A549 (cell line): ENCODE measurements at regions not wholly inside any gene's neighbourhood (a gene's known extent, or its start where the extent isn't known, plus 50 kb on each side); places are given as distances from the start of the nearest gene placed in this dataset.

Source experiments
- ATAC-seq, 2 experiments: fragments of 200-7000 bp in 1 of 2; fragments of >200 bp in 1 of 2; cut with Nextera tagmentation in 1 of 2; cut with Tn5 transposase in 1 of 2; 3 replicates each; pipeline versions ENCODE4 v1.8.0 to v1.9.1; 2018 to 2020; ENCODE audit warnings: mild to moderate bottlenecking in 1 of 2, moderate library complexity in 1 of 2
- CTCF ChIA-PET: fragments of 300-600 bp; sonication (Branson Sonifier 250); formaldehyde crosslinking; extraction: SDS; loops from one replicate; lab custom pipeline; 2021; ENCODE audit warnings: antibody characterized with exemption, inconsistent platforms; lab: Yijun Ruan, JAX
- POLR2A ChIA-PET: fragments of 350-600 bp; formaldehyde crosslinking; extraction: SDS; loops from one replicate; lab custom pipeline; 2021; ENCODE audit warnings: antibody characterized with exemption, inconsistent platforms; lab: Yijun Ruan, JAX
- DNase-seq, 2 experiments: peaks; one replicate each; pipeline versions ENCODE4 v3.0.0 to v3.0.0-alpha.2; 2011 to 2016; ENCODE audit warnings: low read depth in 1 of 2, low spot score in 1 of 2
- FAIRE-seq: peaks from 2 replicates; lab custom pipeline; 2011; peaks lifted over from hg19 to GRCh38; lab: Jason Lieb, UNC
- H3K27ac ChIP-seq, 2 experiments: fragments of >200 bp; sonication (Bioruptor Twin); formaldehyde crosslinking; 3 replicates each; pipeline ENCODE4 v1.5.1; 2016 to 2017
- H3K4me1 ChIP-seq: fragments of >200 bp; sonication (Bioruptor Twin); formaldehyde crosslinking; 3 replicates; pipeline ENCODE4 v1.6.1; 2016
- H3K4me2 ChIP-seq: fragments of >200 bp; sonication (Bioruptor Twin); formaldehyde crosslinking; 3 replicates; pipeline ENCODE4 v1.6.1; 2016
- H3K4me3 ChIP-seq: fragments of >200 bp; sonication (Bioruptor Twin); formaldehyde crosslinking; 3 replicates; pipeline ENCODE4 v1.5.1; 2016
- H3K9me3 ChIP-seq: fragments of >200 bp; sonication (Bioruptor Twin); formaldehyde crosslinking; 3 replicates; pipeline ENCODE4 v1.6.1; 2016
- BHLHE40 ChIP-seq: IDR thresholded peaks from 2 replicates; pipeline ENCODE4 v1.6.1; 2012; ENCODE audit warnings: low read depth, low read length, inconsistent platforms
- CEBPB ChIP-seq, 2 experiments: fragments of >200 bp in 1 of 2; sonication (Bioruptor Twin) in 1 of 2; formaldehyde crosslinking in 1 of 2; IDR thresholded peaks; 2 replicates each; pipeline ENCODE4 v1.6.1; 2012 to 2016
- CHD2 ChIP-seq: fragments of 150-350 bp; IDR thresholded peaks from 2 replicates; pipeline ENCODE4 v1.6.1; 2014; ENCODE audit warnings: low read length; ENCODE audit not compliant: partially characterized antibody
- CHD4 ChIP-seq: fragments of 200-600 bp; sonication (generic); IDR thresholded peaks from 2 replicates; pipeline ENCODE4 v1.6.1; 2016; ENCODE audit warnings: antibody characterized with exemption, mild to moderate bottlenecking, borderline replicate concordance
- CTCF ChIP-seq: fragments of >200 bp; sonication (Bioruptor Twin); formaldehyde crosslinking; IDR thresholded peaks from 3 replicates; pipeline ENCODE4 v1.5.1; 2016
- EHF ChIP-seq: fragments of 250-450 bp; sonication (Bioruptor Pico); IDR thresholded peaks from 2 replicates; pipeline ENCODE4 v1.5.0; 2020; ENCODE audit warnings: mild to moderate bottlenecking
- EHMT2 ChIP-seq: fragments of 200-600 bp; sonication (generic); IDR thresholded peaks from 2 replicates; pipeline ENCODE4 v1.6.1; 2016; ENCODE audit warnings: antibody characterized with exemption, low read depth, mild to moderate bottlenecking, moderate library complexity
- ELK1 ChIP-seq: fragments of 150-350 bp; IDR thresholded peaks from 2 replicates; pipeline ENCODE4 v1.6.1; 2014; ENCODE audit warnings: low read depth, mild to moderate bottlenecking, low read length
- FOSL2 ChIP-seq, 2 experiments: fragments of 450-650 bp in 1 of 2; fragments of >200 bp in 1 of 2; sonication (Bioruptor Twin) in 1 of 2; formaldehyde crosslinking; IDR thresholded peaks; 2 replicates each; pipeline versions ENCODE4 v1.5.0 to v1.6.1; 2016 to 2020; ENCODE audit warnings: mild to moderate bottlenecking in 1 of 2, moderate library complexity in 1 of 2
- FOXS1 ChIP-seq: fragments of 250-450 bp; sonication (Bioruptor Pico); IDR thresholded peaks from 2 replicates; pipeline ENCODE4 v1.5.0; 2020; ENCODE audit warnings: mild to moderate bottlenecking, moderate library complexity
- HOXB13 ChIP-seq: fragments of 250-450 bp; sonication (Bioruptor Pico); IDR thresholded peaks from 2 replicates; pipeline ENCODE4 v1.5.0; 2020; ENCODE audit warnings: low read depth, mild to moderate bottlenecking, moderate library complexity
- HOXB5 ChIP-seq: fragments of 250-450 bp; sonication (Bioruptor Pico); IDR thresholded peaks from 2 replicates; pipeline ENCODE4 v1.5.0; 2020; ENCODE audit warnings: mild to moderate bottlenecking, moderate library complexity
- KDM1A ChIP-seq: fragments of 200-600 bp; sonication (generic); IDR thresholded peaks from 2 replicates; pipeline ENCODE4 v1.6.1; 2016; ENCODE audit warnings: low read depth, mild to moderate bottlenecking
- MYC ChIP-seq: IDR thresholded peaks from 2 replicates; pipeline ENCODE4 v1.6.1; 2012; ENCODE audit warnings: mild to moderate bottlenecking, inconsistent platforms, low read length, improper control_type of control experiment, borderline replicate concordance
- NFE2L2 ChIP-seq: fragments of 150-350 bp; conservative IDR thresholded peaks from 2 replicates; pipeline ENCODE4 v1.6.1; 2014; ENCODE audit warnings: low read length
- PHF8 ChIP-seq: fragments of 200-600 bp; sonication (generic); IDR thresholded peaks from 2 replicates; pipeline ENCODE4 v1.6.1; 2016; ENCODE audit warnings: low read depth, mild to moderate bottlenecking, antibody characterized with exemption, moderate library complexity, borderline replicate concordance
- RAD21 ChIP-seq, 2 experiments: fragments of >200 bp in 1 of 2; sonication (Bioruptor Twin) in 1 of 2; formaldehyde crosslinking in 1 of 2; IDR thresholded peaks in 1 of 2; conservative IDR thresholded peaks in 1 of 2; 2 replicates in 1 of 2; 3 replicates in 1 of 2; pipeline ENCODE4 v1.6.1; 2012 to 2018; ENCODE audit warnings: inconsistent platforms in 1 of 2
- REST ChIP-seq: fragments of 200-600 bp; sonication (generic); IDR thresholded peaks from 2 replicates; pipeline ENCODE4 v1.6.1; 2016; ENCODE audit warnings: antibody characterized with exemption, mild to moderate bottlenecking, moderate library complexity
- SMC3 ChIP-seq: fragments of >200 bp; sonication (Bioruptor Twin); formaldehyde crosslinking; IDR thresholded peaks from 3 replicates; pipeline ENCODE4 v1.6.1; 2018; ENCODE audit warnings: inconsistent platforms
- USF2 ChIP-seq: fragments of 450-650 bp; IDR thresholded peaks from 2 replicates; pipeline ENCODE4 v1.6.1; 2014; ENCODE audit warnings: antibody characterized with exemption
- ZFP36 ChIP-seq: fragments of 450-650 bp; IDR thresholded peaks from 2 replicates; pipeline ENCODE4 v1.6.1; 2014; ENCODE audit warnings: borderline replicate concordance; ENCODE audit not compliant: partially characterized antibody
- ZSCAN20 ChIP-seq: fragments of 250-450 bp; sonication (Bioruptor Pico); IDR thresholded peaks from 2 replicates; pipeline ENCODE4 v1.8.0; 2022; ENCODE audit warnings: mild to moderate bottlenecking, moderate library complexity
- WGBS: methylation state at CpG from one replicate; pipeline ENCODE4 v1.1.6; 2017; ENCODE audit errors: missing lambda C conversion rate; 5-methylcytosine and 5-hydroxymethylcytosine counted together

GRCh38 chr12:118690506-118690905, 290.8 kb upstream of the SRRM4 start:
- DNase-seq (no peak), ATAC-seq (no peak), FAIRE-seq (peak; percentile 13)
- Histone ChIP-seq H3K4me2 (no peak overlapping the region), H3K4me1 (no peaks in the 10 kb centered on the region), H3K27ac (no peak overlapping the region), H3K9me3 (no peaks in the 10 kb centered on the region), H3K4me3 (no peak overlapping the region)
- under 1% methylated on average over 3 of the region's 3 CpGs for WGBS
- TF ChIP-seq EHMT2 (no peak), REST (no peak), HOXB13 (CRISPR knock-in tag) (no peak), HOXB5 (CRISPR knock-in tag) (no peak), ELK1 (no peak), FOXS1 (CRISPR knock-in tag) (no peak), RAD21 (conservative IDR thresholded peaks at IDR 0.05 in 1 of 2, IDR thresholded peaks at IDR 0.05 in 1 of 2) (no peak), EHF (CRISPR knock-in tag) (no peak), FOSL2 (IDR thresholded peaks at IDR 0.05) (no peak), FOSL2 (CRISPR knock-in tag; IDR thresholded peaks at IDR 0.05) (no peak), SMC3 (no peak), NFE2L2 (no peak), BHLHE40 (no peak), PHF8 (no peak), CHD2 (no peak), CEBPB (IDR thresholded peaks at IDR 0.05) (no peak), USF2 (no peak), ZFP36 (no peak)
- ChIA-PET POLR2A (no interaction called here), CTCF (no interaction called here)

GRCh38 chr12:118694128-118694775, 287.1 kb upstream of the SRRM4 start:
- 22% methylated on average over 11 of the region's 11 CpGs for whole genome bisulfite sequencing
- CTCF ChIA-PET = no interaction called here

More at GRCh38 chr12:118694128-118694775, 287.1 kb upstream of the SRRM4 start:
- FAIRE-seq = no peak
- H3K4me2 ChIP-seq = no peak overlapping the region
- H3K4me3 ChIP-seq = no peak overlapping the region
- H3K9me3 ChIP-seq = no peaks in the 10 kb centered on the region
- H3K4me1 ChIP-seq = no peaks in the 10 kb centered on the region
- no peak for DNase-seq
- no peak overlapping the region for H3K27ac ChIP-seq
- ATAC-seq = no peak
- TF ChIP-seq ZSCAN20 (CRISPR knock-in tag) (no peak), MYC (no peak), CHD4 (no peak), CTCF (no peak), REST (no peak), KDM1A (no peak)
- POLR2A ChIA-PET = no interaction called here
